SIG-M5 (cell line): ENCODE measurements at regions not wholly inside any gene's neighbourhood (a gene's known extent, or its start where the extent isn't known, plus 50 kb on each side); places are given as distances from the start of the nearest gene placed in this dataset.
"Not testable (repeated sequence)": the region's sequence is repeated elsewhere in the genome, so short reads cannot be mapped to it uniquely, and the experiment has no call there.

ENCODE experiments used
- DNase-seq: peaks from one replicate; lab custom pipeline; 2025; lab: John Stamatoyannopoulos, UW

DNA sequence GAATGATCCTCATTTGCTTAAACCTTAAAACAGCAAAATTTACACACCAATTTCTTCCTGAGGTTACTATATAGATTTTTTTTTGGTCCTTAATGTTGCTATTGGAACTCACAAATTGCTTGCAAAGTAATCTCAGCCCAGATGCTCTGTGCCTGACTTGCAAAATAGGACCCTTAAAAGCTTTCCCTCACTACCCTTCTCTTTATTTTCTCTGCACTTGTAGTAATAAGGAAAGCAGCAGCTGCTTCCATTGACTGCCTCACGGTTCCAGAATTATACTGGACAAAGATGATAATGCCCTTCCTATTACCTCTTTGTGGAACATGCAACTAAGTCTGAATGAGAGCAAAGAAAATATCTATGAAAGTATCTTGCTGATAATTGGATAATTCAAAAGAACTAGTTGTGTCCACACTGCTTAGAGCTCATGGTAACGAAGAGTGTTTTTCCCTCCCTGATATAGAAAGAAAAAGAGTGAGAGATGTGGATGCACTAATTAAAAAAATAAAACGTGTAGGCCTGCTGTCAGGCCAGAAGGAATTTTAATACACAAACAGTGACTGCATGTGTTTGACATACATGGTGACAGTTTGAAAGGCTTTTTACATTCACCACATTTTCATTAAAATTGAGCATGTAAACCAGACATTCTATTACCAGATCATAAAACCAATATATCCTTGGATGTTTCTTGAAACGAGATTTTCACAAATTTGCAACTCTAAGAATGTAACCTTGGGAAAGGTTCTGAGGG is 783.1 kb downstream of the GBE1 start:
- DNase-seq, result no peak

GRCh38 chr3:80970292-80970691 is 791.2 kb downstream of the GBE1 start:
- DNase-seq, result no peak

DNA sequence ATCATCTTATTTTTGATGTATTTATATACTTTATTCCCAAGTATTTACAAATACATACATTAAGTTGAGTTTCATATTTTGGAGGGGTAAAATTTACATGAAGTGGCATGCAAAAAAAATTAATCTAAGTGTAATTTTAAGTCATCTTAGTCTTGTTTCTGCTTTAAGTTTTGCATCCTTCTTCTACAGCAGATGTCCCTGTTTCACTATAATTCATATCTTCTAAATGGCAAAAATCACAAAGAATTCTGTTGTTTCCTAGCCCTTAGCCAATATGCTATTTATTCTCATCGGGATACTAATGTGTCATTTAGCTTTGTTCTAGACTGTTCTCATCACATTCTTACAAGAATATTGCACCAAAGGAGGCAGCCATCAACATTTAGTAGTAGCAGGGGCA is 831.9 kb downstream of the GBE1 start:
- no peak for DNase-seq

DNA sequence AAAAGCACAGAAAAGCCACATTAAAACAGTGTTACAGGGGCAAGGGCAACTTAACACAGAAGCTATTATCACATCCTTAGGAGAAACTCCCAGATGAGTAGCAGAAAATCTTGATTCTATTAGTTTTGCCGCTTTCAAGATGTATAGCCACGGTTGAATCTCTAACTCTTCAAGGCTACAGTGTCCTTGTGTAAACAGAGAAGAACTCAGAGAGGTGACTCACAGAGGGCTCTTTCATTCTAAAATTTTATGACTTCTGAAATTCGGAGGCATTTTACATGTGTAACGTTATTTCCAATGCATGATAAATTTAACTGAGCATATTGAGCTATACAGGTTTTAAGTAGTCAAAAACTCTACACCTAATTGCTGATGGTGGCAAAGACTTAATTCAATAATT is 846.6 kb downstream of the GBE1 start:
- DNase-seq, result no peak

- DNase-seq, result no peak
Measured at GRCh38 chr3:80898211-80898610, 863.2 kb downstream of the GBE1 start.

DNA sequence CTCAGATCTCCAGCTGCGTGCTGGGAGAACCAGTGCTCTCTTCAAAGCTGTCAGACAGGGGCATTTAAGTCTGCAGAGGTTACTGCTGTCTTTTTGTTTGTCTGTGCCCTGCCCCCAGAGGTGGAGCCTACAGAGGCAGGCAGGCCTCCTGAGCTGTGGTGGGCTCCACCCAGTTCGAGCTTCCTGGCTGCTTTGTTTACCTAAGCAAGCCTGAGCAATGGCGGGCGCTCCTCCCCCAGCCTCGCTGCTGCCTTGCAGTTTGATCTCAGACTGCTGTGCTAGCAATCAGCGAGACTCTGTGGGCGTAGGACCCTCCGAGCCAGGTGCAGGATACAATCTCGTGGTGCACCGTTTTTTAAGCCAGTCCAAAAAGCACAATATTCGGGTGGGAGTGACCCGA is 864.4 kb downstream of the GBE1 start:
- DNase-seq, result not testable (repeated sequence)

DNA sequence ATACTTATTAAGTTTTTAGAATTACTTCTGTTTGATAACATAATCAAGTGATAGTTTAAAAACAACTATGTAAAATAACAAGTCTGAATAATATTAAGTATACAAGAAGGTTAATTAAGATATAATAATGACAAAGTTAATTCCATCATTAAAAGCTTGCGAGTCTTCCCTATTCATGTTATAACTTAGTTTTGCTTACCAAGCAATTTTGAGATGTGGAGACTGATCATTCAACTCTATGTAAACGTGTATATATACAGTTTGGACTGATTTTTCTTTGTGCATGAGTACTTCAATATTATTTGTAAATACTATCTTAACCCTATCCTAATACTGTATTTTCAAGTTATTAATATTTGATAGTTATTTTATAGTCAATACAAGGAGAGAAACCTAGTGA is 870.9 kb downstream of the GBE1 start:
- no peak for DNase-seq

GRCh38 chr3:80889535-80889934 is 871.9 kb downstream of the GBE1 start:
- no peak for DNase-seq

DNA sequence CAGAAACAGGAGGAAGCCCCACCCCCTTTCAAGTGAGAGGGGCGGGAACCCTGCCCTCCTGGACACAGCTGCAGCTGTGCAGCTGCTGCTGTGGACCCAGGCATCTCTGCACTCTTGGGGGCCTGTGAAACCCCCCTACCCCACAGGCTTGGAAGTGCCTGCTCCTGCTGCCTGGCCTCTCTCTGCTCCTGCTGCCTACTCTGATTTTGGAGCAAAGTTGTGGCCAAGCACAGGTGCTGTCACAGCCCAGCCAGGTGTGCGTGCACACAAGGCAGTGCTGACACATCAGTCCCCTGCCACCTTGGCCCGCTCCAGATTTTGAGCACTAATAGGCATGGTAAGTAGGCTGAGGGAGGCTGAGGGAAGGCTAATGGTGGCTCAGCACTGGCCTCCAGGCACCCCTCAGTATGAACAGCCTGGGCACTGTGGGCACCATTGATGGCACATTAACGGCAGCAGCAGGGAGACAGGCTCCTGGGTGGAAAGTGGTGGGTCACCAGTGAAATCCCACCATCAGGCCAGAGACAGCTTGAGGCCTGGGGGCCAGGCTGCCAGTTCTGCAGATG is 890.9 kb downstream of the GBE1 start:
- DNase-seq, result no peak

- DNase-seq, result no peak
Measured at GRCh38 chr3:80855482-80855881, 906.0 kb downstream of the GBE1 start.

DNA sequence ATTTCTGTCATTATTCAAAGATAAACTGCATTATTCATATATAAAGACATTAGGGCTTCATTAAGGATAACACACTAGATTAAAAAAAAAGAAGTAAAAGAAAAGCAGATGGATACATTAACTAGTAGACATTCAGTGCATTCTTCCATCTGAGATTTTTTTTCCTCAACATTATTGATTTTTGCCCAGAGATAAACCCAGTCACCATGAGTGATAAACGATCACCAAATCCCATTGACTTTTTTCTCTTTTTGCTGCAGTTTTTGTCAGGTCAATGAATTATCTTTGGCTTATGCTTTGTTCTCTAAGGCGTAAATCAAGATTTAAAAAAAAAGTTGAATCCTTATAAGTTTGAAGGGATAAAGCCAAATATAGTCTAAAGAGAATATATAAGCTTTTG is 925.0 kb downstream of the GBE1 start:
- DNase-seq, result no peak

DNA sequence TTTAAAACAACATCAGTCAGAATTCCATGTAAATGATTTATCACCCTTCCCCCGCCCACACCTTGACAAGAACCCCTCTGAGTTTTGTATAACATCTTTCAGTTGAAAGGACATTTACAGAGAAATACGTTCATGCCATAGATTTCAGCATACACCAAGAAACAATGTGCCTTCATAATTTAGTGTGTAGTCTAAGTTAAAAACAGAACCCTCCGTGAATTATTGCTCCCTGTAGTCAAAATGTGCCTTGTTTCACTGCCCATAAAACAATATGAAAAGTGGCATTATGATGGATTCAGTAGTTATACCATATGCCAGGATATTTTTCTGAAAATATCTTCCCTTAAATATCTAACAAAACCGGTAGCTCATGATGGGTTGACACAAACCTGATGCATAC is 953.9 kb downstream of the GBE1 start:
- DNase-seq, result no peak

DNA sequence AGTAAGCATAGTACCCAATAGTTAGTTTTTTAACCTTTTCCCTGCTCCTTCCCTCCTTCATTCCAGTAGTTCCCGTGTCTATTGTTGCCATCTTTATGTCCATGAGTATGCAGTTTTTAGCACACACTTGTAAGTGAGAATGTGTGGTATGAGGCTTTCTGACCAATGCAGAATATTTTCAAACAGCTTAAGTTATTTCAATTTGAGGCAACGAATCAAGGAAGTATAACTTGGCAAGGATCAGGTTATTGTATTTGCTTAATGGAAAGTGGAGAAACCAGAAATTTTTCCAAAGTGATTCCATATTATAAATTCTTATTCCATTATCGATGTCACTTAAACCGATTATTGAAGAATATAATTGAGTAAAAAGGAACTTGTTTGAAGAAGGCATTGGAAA is 954.8 kb downstream of the GBE1 start:
- DNase-seq, result no peak

GRCh38 chr3:80788914-80789313 is 972.5 kb downstream of the GBE1 start:
- no peak for DNase-seq

GRCh38 chr3:80785875-80786274 is 975.6 kb downstream of the GBE1 start:
- DNase-seq, result no peak

GRCh38 chr3:80785475-80785874 is 976.0 kb downstream of the GBE1 start:
- DNase-seq, result no peak

GRCh38 chr3:80771085-80771484 is 990.4 kb downstream of the GBE1 start:
- no peak for DNase-seq

DNA sequence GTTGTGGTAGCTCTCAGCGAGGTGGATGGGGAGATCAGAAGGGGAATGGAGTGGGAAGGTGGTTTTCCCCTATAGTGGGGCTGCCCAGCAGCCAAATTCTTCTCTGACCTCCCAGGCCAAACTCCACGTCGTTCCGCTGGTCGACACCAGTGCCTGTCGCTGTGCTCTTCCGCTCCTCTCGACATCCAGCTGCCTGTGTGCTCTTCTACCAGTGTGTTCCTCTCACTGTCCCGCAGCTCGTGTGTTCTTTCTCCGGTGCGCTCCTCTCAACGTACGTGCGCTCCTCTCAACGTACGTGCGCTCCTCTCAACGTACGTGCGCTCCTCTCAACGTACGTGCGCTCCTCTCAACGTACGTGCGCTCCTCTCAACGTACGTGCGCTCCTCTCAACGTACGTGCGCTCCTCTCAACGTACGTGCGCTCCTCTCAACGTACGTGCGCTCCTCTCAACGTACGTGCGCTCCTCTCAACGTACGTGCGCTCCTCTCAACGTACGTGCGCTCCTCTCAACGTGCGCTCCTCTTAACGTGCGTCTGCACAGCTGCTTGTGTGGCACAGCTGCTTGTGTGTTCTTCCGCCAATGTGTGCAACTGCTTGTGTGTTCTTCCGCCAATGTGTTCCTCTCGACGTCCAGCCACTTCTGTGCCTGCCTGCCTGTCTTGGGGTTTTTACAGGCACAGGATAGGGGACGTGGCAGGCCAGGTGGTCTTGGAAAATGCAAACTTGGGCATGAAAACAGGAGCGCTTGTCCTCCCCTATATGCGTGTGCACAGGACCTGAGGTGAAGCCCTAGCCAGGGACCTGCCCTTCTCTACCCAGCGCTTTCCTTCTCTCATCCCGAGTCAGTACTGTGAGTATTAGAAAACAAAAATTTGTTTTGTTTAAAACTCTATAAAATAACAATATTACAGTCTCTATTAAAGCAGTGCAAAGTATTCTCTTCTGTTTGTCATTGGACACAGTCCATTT is 991.1 kb downstream of the GBE1 start:
- no peak for DNase-seq

GRCh38 chr3:80769683-80770082 is 991.8 kb downstream of the GBE1 start:
- DNase-seq, result no peak

DNA sequence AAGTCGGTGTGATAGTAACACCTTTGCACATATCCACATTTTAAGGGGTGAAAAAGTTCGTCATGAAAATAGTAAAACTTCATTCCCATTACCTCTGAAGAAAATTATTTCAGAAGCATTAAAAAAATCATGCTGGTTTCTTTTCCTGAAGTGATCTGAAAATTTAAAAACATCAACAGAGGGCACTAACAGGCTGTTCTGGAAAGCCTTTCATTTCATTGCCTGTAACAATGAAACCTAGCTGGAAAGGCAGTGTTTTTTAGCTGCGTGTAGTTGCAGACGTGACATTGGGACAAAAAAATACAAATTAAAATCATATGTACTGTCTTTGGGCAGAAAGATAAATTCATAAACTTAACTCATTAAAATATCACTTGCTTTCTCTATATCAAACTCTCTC is 993.8 kb downstream of the GBE1 start:
- DNase-seq, result no peak

DNA sequence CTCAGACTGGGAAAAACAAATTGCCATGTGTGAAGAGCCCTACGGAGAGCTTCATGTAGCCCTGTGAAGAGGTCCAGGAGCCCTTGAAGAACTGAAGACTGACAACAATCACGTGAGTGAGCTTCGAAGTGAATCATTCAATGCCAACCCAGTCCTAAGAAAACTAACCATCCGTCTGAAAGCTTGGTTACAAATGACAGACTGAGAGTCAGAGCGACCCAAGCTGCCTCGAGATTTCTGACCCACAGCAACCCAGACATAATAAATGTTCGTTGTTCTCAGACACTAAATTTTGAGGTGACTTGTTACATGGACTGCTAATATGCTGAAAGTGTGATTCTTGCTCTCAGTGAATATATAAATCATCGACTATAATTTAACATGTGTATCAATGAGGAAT is 987.2 kb upstream of the ROBO1 start:
- DNase-seq, result no peak

DNA sequence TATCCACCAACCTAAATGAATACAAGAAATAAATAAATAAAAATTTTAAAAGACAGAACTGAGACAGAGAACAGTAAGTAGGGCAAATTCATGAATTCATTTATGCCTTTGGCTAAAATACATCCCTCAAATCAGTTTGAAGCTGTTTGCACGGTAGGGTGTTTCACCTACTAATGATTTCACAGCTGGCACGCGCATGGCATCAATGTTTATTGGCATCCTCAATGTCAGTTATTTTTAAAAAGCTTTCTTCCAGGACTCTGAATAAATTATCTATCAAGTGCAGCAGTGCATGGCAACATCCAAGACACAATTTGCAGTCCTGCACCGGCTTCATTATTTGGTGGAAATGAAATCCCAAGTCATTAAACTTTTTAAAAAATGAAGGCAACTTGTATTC is 985.2 kb upstream of the ROBO1 start:
- no peak for DNase-seq

GRCh38 chr3:80750637-80751036 is 982.8 kb upstream of the ROBO1 start:
- DNase-seq, result no peak
